K562 (cell line): ENCODE measurements at regions not wholly inside any gene's neighbourhood (a gene's known extent, or its start where the extent isn't known, plus 50 kb on each side); places are given as distances from the start of the nearest gene placed in this dataset.

Experiments used
- ATAC-seq: fragments of 200-7000 bp; cut with Tn5 transposase; 3 replicates; pipeline ENCODE4 v1.9.1; 2020; ENCODE audit warnings: moderate library complexity
- BruUV-seq: library from RNA; stranded (reverse); fragments of 400-500 nt; replicated peaks from 2 replicates; lab custom pipeline; 2021; lab: Mats Ljungman, UMichigan
- CTCF ChIA-PET: fragments of 300-600 bp; formaldehyde crosslinking; extraction: SDS; loops from one replicate; lab custom pipeline; 2021; ENCODE audit warnings: low intra/inter-chr PET ratio; lab: Yijun Ruan, JAX
- POLR2A ChIA-PET: fragments of 300-600, 350-650 bp; sonication (Branson Sonifier 250); formaldehyde crosslinking; extraction: SDS; loops from one replicate; lab custom pipeline; 2021; ENCODE audit warnings: antibody characterized with exemption, inconsistent platforms; lab: Yijun Ruan, JAX
- DNase-seq, 4 experiments: peaks; one replicate each; pipeline versions ENCODE4 v3.0.0 to v3.0.0-alpha.2; 2011 to 2018; ENCODE audit warnings: low spot score in 3 of 4, mixed read lengths in 3 of 4; ENCODE audit errors: extremely low read depth in 1 of 4
- FAIRE-seq: peaks from 2 replicates; lab custom pipeline; 2011; peaks lifted over from hg19 to GRCh38; lab: Jason Lieb, UNC
- H2AFZ ChIP-seq: 2 replicates; pipeline ENCODE4 v1.6.0; 2011; ENCODE audit warnings: low read depth, low read length, control low read depth, inconsistent platforms
- H3K27ac ChIP-seq: fragments of 200-600 bp; 3 replicates; pipeline ENCODE4 v1.8.0; 2011; ENCODE audit warnings: low read depth, mild to moderate bottlenecking, control low read depth, inconsistent platforms, low read length, moderate library complexity, mixed read lengths; ENCODE audit errors: extremely low read depth
- H3K27me3 ChIP-seq, 2 experiments: fragments of 300-600 bp in 1 of 2; 2 replicates in 1 of 2; 3 replicates in 1 of 2; pipeline versions ENCODE4 v1.6.0 to v1.8.0; 2011; ENCODE audit warnings: inconsistent platforms in 2 of 2, low read length in 2 of 2, mild to moderate bottlenecking in 1 of 2, mixed read lengths in 1 of 2, moderate library complexity in 1 of 2; ENCODE audit not compliant: control insufficient read depth in 2 of 2, insufficient read depth in 2 of 2
- H3K36me3 ChIP-seq: fragments of 300-600 bp; 3 replicates; pipeline ENCODE4 v1.8.0; 2011; ENCODE audit warnings: mild to moderate bottlenecking, low read length, inconsistent platforms; ENCODE audit not compliant: control insufficient read depth, insufficient read depth
- H3K4me1 ChIP-seq, 2 experiments: fragments of 200-600 bp in 1 of 2; replicated peaks in 1 of 2; 2 replicates in 1 of 2; 3 replicates in 1 of 2; pipeline versions ENCODE4 v1.5.1 to v1.8.0; 2011; ENCODE audit warnings: inconsistent platforms in 2 of 2, low read length in 2 of 2, mild to moderate bottlenecking in 1 of 2, mixed read lengths in 1 of 2, moderate library complexity in 1 of 2; ENCODE audit not compliant: control insufficient read depth in 2 of 2, insufficient read depth in 2 of 2
- H3K4me2 ChIP-seq: 2 replicates; pipeline ENCODE4 v1.6.1; 2011; ENCODE audit warnings: low read length, control low read depth, inconsistent platforms, mixed read lengths; ENCODE audit not compliant: insufficient read depth
- H3K4me3 ChIP-seq: fragments of 200-600 bp; sonication (generic), shearing (Covaris generic); 2 replicates; pipeline ENCODE4 v1.5.1; 2016; ENCODE audit warnings: control low read depth, inconsistent platforms
- H3K79me2 ChIP-seq: fragments of 200-600 bp; 3 replicates; pipeline ENCODE4 v1.8.0; 2011; ENCODE audit warnings: low read length, inconsistent platforms; ENCODE audit not compliant: control insufficient read depth, insufficient read depth
- H3K9ac ChIP-seq, 2 experiments: 2 replicates each; pipeline versions ENCODE4 v1.6.0 to v1.6.1; 2011; ENCODE audit warnings: low read depth in 2 of 2, low read length in 2 of 2, control low read depth in 1 of 2, inconsistent platforms in 1 of 2, mild to moderate bottlenecking in 1 of 2, mixed read lengths in 1 of 2; ENCODE audit not compliant: insufficient read depth in 1 of 2
- H3K9me1 ChIP-seq: one replicate; pipeline ENCODE4 v1.6.0; 2011; ENCODE audit warnings: inconsistent platforms, mild to moderate bottlenecking, low read length, moderate library complexity; ENCODE audit not compliant: control insufficient read depth, insufficient read depth
- H3K9me3 ChIP-seq: replicated peaks from 2 replicates; pipeline ENCODE4 v1.5.1; 2011; ENCODE audit warnings: low read depth, low read length, inconsistent platforms; ENCODE audit not compliant: control insufficient read depth, insufficient read depth
- H4K20me1 ChIP-seq: replicated peaks from 2 replicates; pipeline ENCODE4 v1.6.1; 2011; ENCODE audit warnings: low read length, inconsistent platforms, mixed read lengths; ENCODE audit not compliant: control insufficient read depth, insufficient read depth
- BCOR ChIP-seq: fragments of 450-650 bp; IDR thresholded peaks from 2 replicates; pipeline ENCODE4 v1.6.1; 2016
- GATA2 ChIP-seq: sonication (generic); formaldehyde crosslinking; IDR thresholded peaks from 2 replicates; pipeline ENCODE4 v1.4.0; 2020; ENCODE audit warnings: mild to moderate bottlenecking, missing genetic modification reagents
- KAT8 ChIP-seq: fragments of 450-650 bp; IDR thresholded peaks from 2 replicates; pipeline ENCODE4 v1.6.1; 2016; ENCODE audit warnings: low read depth, mild to moderate bottlenecking
- NCOR1 ChIP-seq: fragments of 450-650 bp; IDR thresholded peaks from 2 replicates; pipeline ENCODE4 v1.6.1; 2016; ENCODE audit warnings: mild to moderate bottlenecking, moderate library complexity
- NFATC3 ChIP-seq: fragments of 450-650 bp; IDR thresholded peaks from 2 replicates; pipeline ENCODE4 v1.6.1; 2017; ENCODE audit warnings: mild to moderate bottlenecking
- POLR2B ChIP-seq: fragments of 450-650 bp; IDR thresholded peaks from 2 replicates; pipeline ENCODE4 v1.6.1; 2018; ENCODE audit warnings: low read depth; ENCODE audit not compliant: partially characterized antibody
- POLR3A ChIP-seq: IDR thresholded peaks from 2 replicates; pipeline ENCODE4 v1.6.1; 2011; ENCODE audit warnings: borderline replicate concordance, mild to moderate bottlenecking, moderate library complexity; ENCODE audit not compliant: insufficient read length, insufficient read depth; ENCODE audit errors: extremely low read depth
- in situ Hi-C: fragments of 300-500 bp; cut with MboI; formaldehyde crosslinking; loops from 4 replicates; pipeline ENCODE4 v1.15.0; 2018; ENCODE audit warnings: inconsistent platforms, mixed read lengths
- intact Hi-C: fragments of 100-400 bp; cut with micrococcal nuclease; formaldehyde crosslinking; loops from 2 replicates; pipeline ENCODE4 v1.14.2; 2022
- TF ChIP-seq, protein P1 (sequence below): fragments of 250-450 bp; sonication (Bioruptor Pico); IDR thresholded peaks from 2 replicates; pipeline ENCODE4 v1.8.0; 2021; ENCODE audit warnings: mild to moderate bottlenecking, moderate library complexity
- TF ChIP-seq, protein P2 (sequence below): fragments of 250-450 bp; sonication (Bioruptor Pico); IDR thresholded peaks from 2 replicates; pipeline ENCODE4 v1.8.0; 2022; ENCODE audit warnings: inconsistent platforms
- TF ChIP-seq, protein P3 (sequence below): IDR thresholded peaks from 2 replicates; pipeline ENCODE4 v1.6.1; 2014; ENCODE audit warnings: antibody characterized with exemption
- TF ChIP-seq, protein P4 (sequence below): sonication (generic); formaldehyde crosslinking; IDR thresholded peaks from 2 replicates; pipeline ENCODE4 v1.8.0; 2023; ENCODE audit warnings: missing genetic modification reagents, mild to moderate bottlenecking, borderline replicate concordance
- TF ChIP-seq, protein P5 (sequence below), 2 experiments: fragments of 450-650 bp in 1 of 2; sonication (generic) in 1 of 2; formaldehyde crosslinking in 1 of 2; IDR thresholded peaks in 1 of 2; conservative IDR thresholded peaks in 1 of 2; 2 replicates each; pipeline versions ENCODE4 v1.6.1 to v1.8.1; 2016 to 2023; ENCODE audit warnings: mild to moderate bottlenecking in 2 of 2, moderate library complexity in 2 of 2, inconsistent platforms in 1 of 2, missing genetic modification reagents in 1 of 2

DNA sequence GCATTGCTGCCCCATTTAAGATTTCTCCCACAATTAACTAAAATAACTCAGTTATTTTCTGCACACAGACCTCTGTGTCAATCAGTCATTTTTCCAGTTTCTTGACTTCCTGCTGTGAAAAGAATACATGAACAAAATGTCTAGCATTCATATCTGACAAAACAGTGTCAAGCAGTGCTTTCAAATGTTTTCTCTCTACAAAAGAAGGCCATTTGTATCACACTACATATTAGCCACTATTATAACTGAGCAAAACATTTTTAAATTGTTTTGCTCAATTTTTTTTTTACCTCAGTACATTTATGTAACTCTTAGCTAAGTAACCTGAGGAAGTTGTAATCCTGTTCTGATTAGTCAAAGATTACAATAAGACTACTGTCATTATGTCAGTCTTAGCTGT lies 1498.5 kb upstream of the PRMT6 start:
- Histone ChIP-seq H3K4me2 (no peak overlapping the region), H3K4me3 (no peak overlapping the region), H3K27ac (no peak overlapping the region), H3K4me1 (no peaks in the 10 kb centered on the region), H3K36me3 (no peaks in the 10 kb centered on the region), H3K27me3 (no peaks in the 10 kb centered on the region), H3K9me1 (no peaks in the 10 kb centered on the region), H3K9me3 (0 out of 2 replicates have a peak, but pooled peaks cover 2% of the 10 kb centered on the region), H3K79me2 (no peaks in the 10 kb centered on the region), H3K9ac (no peak overlapping the region), H2AFZ (no peak overlapping the region), H4K20me1 (no peaks in the 10 kb centered on the region)
- intact Hi-C loops, result no loop called here
- ATAC-seq (no peak), DNase-seq (no peak), FAIRE-seq (no peak)
- ChIA-PET POLR2A (no interaction called here), CTCF (interaction anchor here (0.5 kb wide), 1 partner anchor 911 kb away, joined by 3 read pairs; no protein-coding TSS in a partner anchor)
- in situ Hi-C loops, result no loop called here
- no TSS peak for BruUV-seq
- TF ChIP-seq, protein P1, sequence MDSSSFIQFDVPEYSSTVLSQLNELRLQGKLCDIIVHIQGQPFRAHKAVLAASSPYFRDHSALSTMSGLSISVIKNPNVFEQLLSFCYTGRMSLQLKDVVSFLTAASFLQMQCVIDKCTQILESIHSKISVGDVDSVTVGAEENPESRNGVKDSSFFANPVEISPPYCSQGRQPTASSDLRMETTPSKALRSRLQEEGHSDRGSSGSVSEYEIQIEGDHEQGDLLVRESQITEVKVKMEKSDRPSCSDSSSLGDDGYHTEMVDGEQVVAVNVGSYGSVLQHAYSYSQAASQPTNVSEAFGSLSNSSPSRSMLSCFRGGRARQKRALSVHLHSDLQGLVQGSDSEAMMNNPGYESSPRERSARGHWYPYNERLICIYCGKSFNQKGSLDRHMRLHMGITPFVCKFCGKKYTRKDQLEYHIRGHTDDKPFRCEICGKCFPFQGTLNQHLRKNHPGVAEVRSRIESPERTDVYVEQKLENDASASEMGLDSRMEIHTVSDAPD, result no peak
- TF ChIP-seq POLR3A (no peak), BCOR (no peak), KAT8 (no peak), NFATC3 (no peak), NCOR1 (no peak), POLR2B (no peak), GATA2 (CRISPR knock-in tag) (no peak)
- TF ChIP-seq, protein P2, sequence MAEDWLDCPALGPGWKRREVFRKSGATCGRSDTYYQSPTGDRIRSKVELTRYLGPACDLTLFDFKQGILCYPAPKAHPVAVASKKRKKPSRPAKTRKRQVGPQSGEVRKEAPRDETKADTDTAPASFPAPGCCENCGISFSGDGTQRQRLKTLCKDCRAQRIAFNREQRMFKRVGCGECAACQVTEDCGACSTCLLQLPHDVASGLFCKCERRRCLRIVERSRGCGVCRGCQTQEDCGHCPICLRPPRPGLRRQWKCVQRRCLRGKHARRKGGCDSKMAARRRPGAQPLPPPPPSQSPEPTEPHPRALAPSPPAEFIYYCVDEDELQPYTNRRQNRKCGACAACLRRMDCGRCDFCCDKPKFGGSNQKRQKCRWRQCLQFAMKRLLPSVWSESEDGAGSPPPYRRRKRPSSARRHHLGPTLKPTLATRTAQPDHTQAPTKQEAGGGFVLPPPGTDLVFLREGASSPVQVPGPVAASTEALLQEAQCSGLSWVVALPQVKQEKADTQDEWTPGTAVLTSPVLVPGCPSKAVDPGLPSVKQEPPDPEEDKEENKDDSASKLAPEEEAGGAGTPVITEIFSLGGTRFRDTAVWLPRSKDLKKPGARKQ (CRISPR knock-in tag), result no peak
- TF ChIP-seq, protein P3, sequence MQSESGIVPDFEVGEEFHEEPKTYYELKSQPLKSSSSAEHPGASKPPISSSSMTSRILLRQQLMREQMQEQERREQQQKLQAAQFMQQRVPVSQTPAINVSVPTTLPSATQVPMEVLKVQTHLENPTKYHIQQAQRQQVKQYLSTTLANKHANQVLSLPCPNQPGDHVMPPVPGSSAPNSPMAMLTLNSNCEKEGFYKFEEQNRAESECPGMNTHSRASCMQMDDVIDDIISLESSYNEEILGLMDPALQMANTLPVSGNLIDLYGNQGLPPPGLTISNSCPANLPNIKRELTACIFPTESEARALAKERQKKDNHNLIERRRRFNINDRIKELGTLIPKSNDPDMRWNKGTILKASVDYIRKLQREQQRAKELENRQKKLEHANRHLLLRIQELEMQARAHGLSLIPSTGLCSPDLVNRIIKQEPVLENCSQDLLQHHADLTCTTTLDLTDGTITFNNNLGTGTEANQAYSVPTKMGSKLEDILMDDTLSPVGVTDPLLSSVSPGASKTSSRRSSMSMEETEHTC, result no peak
- TF ChIP-seq, protein P4, sequence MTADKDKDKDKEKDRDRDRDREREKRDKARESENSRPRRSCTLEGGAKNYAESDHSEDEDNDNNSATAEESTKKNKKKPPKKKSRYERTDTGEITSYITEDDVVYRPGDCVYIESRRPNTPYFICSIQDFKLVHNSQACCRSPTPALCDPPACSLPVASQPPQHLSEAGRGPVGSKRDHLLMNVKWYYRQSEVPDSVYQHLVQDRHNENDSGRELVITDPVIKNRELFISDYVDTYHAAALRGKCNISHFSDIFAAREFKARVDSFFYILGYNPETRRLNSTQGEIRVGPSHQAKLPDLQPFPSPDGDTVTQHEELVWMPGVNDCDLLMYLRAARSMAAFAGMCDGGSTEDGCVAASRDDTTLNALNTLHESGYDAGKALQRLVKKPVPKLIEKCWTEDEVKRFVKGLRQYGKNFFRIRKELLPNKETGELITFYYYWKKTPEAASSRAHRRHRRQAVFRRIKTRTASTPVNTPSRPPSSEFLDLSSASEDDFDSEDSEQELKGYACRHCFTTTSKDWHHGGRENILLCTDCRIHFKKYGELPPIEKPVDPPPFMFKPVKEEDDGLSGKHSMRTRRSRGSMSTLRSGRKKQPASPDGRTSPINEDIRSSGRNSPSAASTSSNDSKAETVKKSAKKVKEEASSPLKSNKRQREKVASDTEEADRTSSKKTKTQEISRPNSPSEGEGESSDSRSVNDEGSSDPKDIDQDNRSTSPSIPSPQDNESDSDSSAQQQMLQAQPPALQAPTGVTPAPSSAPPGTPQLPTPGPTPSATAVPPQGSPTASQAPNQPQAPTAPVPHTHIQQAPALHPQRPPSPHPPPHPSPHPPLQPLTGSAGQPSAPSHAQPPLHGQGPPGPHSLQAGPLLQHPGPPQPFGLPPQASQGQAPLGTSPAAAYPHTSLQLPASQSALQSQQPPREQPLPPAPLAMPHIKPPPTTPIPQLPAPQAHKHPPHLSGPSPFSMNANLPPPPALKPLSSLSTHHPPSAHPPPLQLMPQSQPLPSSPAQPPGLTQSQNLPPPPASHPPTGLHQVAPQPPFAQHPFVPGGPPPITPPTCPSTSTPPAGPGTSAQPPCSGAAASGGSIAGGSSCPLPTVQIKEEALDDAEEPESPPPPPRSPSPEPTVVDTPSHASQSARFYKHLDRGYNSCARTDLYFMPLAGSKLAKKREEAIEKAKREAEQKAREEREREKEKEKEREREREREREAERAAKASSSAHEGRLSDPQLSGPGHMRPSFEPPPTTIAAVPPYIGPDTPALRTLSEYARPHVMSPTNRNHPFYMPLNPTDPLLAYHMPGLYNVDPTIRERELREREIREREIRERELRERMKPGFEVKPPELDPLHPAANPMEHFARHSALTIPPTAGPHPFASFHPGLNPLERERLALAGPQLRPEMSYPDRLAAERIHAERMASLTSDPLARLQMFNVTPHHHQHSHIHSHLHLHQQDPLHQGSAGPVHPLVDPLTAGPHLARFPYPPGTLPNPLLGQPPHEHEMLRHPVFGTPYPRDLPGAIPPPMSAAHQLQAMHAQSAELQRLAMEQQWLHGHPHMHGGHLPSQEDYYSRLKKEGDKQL (CRISPR knock-in tag), result no peak
- TF ChIP-seq, protein P5, sequence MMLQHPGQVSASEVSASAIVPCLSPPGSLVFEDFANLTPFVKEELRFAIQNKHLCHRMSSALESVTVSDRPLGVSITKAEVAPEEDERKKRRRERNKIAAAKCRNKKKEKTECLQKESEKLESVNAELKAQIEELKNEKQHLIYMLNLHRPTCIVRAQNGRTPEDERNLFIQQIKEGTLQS (IDR thresholded peaks at IDR 0.05), result no peak
- TF ChIP-seq, protein P5 (CRISPR knock-in tag; conservative IDR thresholded peaks at IDR 0.05), result no peak
